Medulla oblongata (tissue), 1 donor: ENCODE measurements at regions not wholly inside any gene's neighbourhood (a gene's known extent, or its start where the extent isn't known, plus 50 kb on each side); places are given as distances from the start of the nearest gene placed in this dataset.

Source experiments
- DNase-seq: peaks from one replicate; pipeline ENCODE4 v3.0.0-alpha.2; 2015; ENCODE audit errors: extremely low spot score

- peak; percentile 9 for DNase-seq
Observed at GRCh38 chr3:102529452-102529851, 94.6 kb downstream of the ZPLD1 start.

- no peak for DNase-seq
Observed at GRCh38 chr3:102530415-102531181, 95.8 kb downstream of the ZPLD1 start.

GRCh38 chr3:102531686-102532085 lies 96.9 kb downstream of the ZPLD1 start:
- DNase-seq, result no peak

GRCh38 chr3:102532901-102533300 lies 98.1 kb downstream of the ZPLD1 start:
- DNase-seq, result no peak

GRCh38 chr3:102533784-102534183 lies 99.0 kb downstream of the ZPLD1 start:
- DNase-seq, result no peak

GRCh38 chr3:102536456-102536855 lies 101.6 kb downstream of the ZPLD1 start:
- DNase-seq, result peak; percentile 56

- DNase-seq, result no peak
Observed at GRCh38 chr3:102537123-102537522, 102.3 kb downstream of the ZPLD1 start.

- DNase-seq, result no peak
Observed at GRCh38 chr3:102544741-102545140, 109.9 kb downstream of the ZPLD1 start.

GRCh38 chr3:102545276-102545675 lies 110.5 kb downstream of the ZPLD1 start:
- DNase-seq, result no peak

GRCh38 chr3:102553876-102554275 lies 119.1 kb downstream of the ZPLD1 start:
- no peak for DNase-seq

- DNase-seq, result no peak
Observed at GRCh38 chr3:102570511-102570910, 135.7 kb downstream of the ZPLD1 start.

- DNase-seq, result no peak
Observed at GRCh38 chr3:102571006-102571405, 136.2 kb downstream of the ZPLD1 start.

GRCh38 chr3:102571720-102572384 lies 137.0 kb downstream of the ZPLD1 start:
- no peak for DNase-seq

GRCh38 chr3:102573483-102574028 lies 138.7 kb downstream of the ZPLD1 start:
- DNase-seq, result no peak

- DNase-seq, result no peak
Observed at GRCh38 chr3:102574355-102574754, 139.5 kb downstream of the ZPLD1 start.

GRCh38 chr3:102576651-102577050 lies 141.8 kb downstream of the ZPLD1 start:
- DNase-seq, result no peak

GRCh38 chr3:102577082-102577789 lies 142.4 kb downstream of the ZPLD1 start:
- no peak for DNase-seq

- no peak for DNase-seq
Observed at GRCh38 chr3:102580760-102581159, 145.9 kb downstream of the ZPLD1 start.

GRCh38 chr3:102586485-102586884 lies 151.7 kb downstream of the ZPLD1 start:
- no peak for DNase-seq

GRCh38 chr3:102593812-102594602 lies 159.2 kb downstream of the ZPLD1 start:
- no peak for DNase-seq

GRCh38 chr3:102595057-102595456 lies 160.2 kb downstream of the ZPLD1 start:
- DNase-seq, result no peak
